ENCODE measurements at regions not wholly inside any gene's neighbourhood (a gene's known extent, or its start where the extent isn't known, plus 50 kb on each side); places are given as distances from the start of the nearest gene placed in this dataset.

GRCh38 chr14:81886588-81886987 lies 352.9 kb upstream of the SEL1L start:
- Mint-ChIP-seq H3K27me3 (ENCODE audit: unreplicated experiment) (no peaks in the 10 kb centered on the region), H3K4me3 (ENCODE audit: unreplicated experiment) (no peak overlapping the region), H3K36me3 (ENCODE audit: unreplicated experiment) (no peaks in the 10 kb centered on the region), H3K9me3 (ENCODE audit: unreplicated experiment) (peaks cover 39% of the 10 kb centered on the region), H3K27ac (ENCODE audit: unreplicated experiment) (no peak overlapping the region), H3K4me1 (ENCODE audit: unreplicated experiment) (no peaks in the 10 kb centered on the region)
- TF ChIP-seq CTCF (IDR thresholded peaks at IDR 0.05): no peak
- DNase-seq (ENCODE audit: extremely low spot score, unreplicated experiment): no peak

GRCh38 chr14:81889529-81889928 lies 355.9 kb upstream of the SEL1L start:
- Mint-ChIP-seq H3K27ac (ENCODE audit: unreplicated experiment) (no peak overlapping the region), H3K9me3 (ENCODE audit: unreplicated experiment) (peaks cover 32% of the 10 kb centered on the region), H3K4me3 (ENCODE audit: unreplicated experiment) (no peak overlapping the region), H3K27me3 (ENCODE audit: unreplicated experiment) (no peaks in the 10 kb centered on the region), H3K36me3 (ENCODE audit: unreplicated experiment) (no peaks in the 10 kb centered on the region), H3K4me1 (ENCODE audit: unreplicated experiment) (no peaks in the 10 kb centered on the region)
- TF ChIP-seq CTCF (IDR thresholded peaks at IDR 0.05): no peak
- no peak for DNase-seq (ENCODE audit: extremely low spot score, unreplicated experiment)

- TF ChIP-seq CTCF (IDR thresholded peaks at IDR 0.05): no peak
- Mint-ChIP-seq H3K4me3 (ENCODE audit: unreplicated experiment) (no peak overlapping the region), H3K4me1 (ENCODE audit: unreplicated experiment) (no peaks in the 10 kb centered on the region), H3K27me3 (ENCODE audit: unreplicated experiment) (no peaks in the 10 kb centered on the region), H3K9me3 (ENCODE audit: unreplicated experiment) (peaks cover 28% of the 10 kb centered on the region), H3K36me3 (ENCODE audit: unreplicated experiment) (no peaks in the 10 kb centered on the region), H3K27ac (ENCODE audit: unreplicated experiment) (no peak overlapping the region)
- DNase-seq (ENCODE audit: extremely low spot score, unreplicated experiment): no peak
Observed at GRCh38 chr14:81890020-81890419, 356.4 kb upstream of the SEL1L start.

- peaks cover 66% of the 10 kb centered on the region for H3K9me3 Mint-ChIP-seq (ENCODE audit: unreplicated experiment)
Observed at GRCh38 chr14:81903477-81903876, 369.8 kb upstream of the SEL1L start.

GRCh38 chr14:81927070-81927469 lies 393.4 kb upstream of the SEL1L start:
- no peak overlapping the region for H3K27ac Mint-ChIP-seq (ENCODE audit: unreplicated experiment)
- no peaks in the 10 kb centered on the region for H3K36me3 Mint-ChIP-seq (ENCODE audit: unreplicated experiment)
- TF ChIP-seq CTCF (IDR thresholded peaks at IDR 0.05): no peak
- no peak overlapping the region for H3K4me3 Mint-ChIP-seq (ENCODE audit: unreplicated experiment)
- no peaks in the 10 kb centered on the region for H3K4me1 Mint-ChIP-seq (ENCODE audit: unreplicated experiment)
- no peaks in the 10 kb centered on the region for H3K27me3 Mint-ChIP-seq (ENCODE audit: unreplicated experiment)
- H3K9me3 Mint-ChIP-seq (ENCODE audit: unreplicated experiment): peaks cover 25% of the 10 kb centered on the region
- no peak for DNase-seq (ENCODE audit: extremely low spot score, unreplicated experiment)

More at GRCh38 chr14:81903477-81903876, 369.8 kb upstream of the SEL1L start:
- Mint-ChIP-seq H3K36me3 (ENCODE audit: unreplicated experiment) (no peaks in the 10 kb centered on the region), H3K27me3 (ENCODE audit: unreplicated experiment) (no peaks in the 10 kb centered on the region), H3K4me3 (ENCODE audit: unreplicated experiment) (no peak overlapping the region), H3K27ac (ENCODE audit: unreplicated experiment) (no peak overlapping the region), H3K4me1 (ENCODE audit: unreplicated experiment) (no peaks in the 10 kb centered on the region)
- no peak for DNase-seq (ENCODE audit: extremely low spot score, unreplicated experiment)
- no peak for TF ChIP-seq CTCF (IDR thresholded peaks at IDR 0.05)

Measured in osteocyte (in vitro differentiated cells).